HUDEP-2 (cell line): ENCODE measurements at regions not wholly inside any gene's neighbourhood (a gene's known extent, or its start where the extent isn't known, plus 50 kb on each side); places are given as distances from the start of the nearest gene placed in this dataset.

Experiments used
- DNase-seq, 76 experiments: peaks; one replicate each; lab custom pipeline; 2025; ENCODE audit not compliant: unreplicated experiment in 76 of 76; lab: John Stamatoyannopoulos, UW

DNA sequence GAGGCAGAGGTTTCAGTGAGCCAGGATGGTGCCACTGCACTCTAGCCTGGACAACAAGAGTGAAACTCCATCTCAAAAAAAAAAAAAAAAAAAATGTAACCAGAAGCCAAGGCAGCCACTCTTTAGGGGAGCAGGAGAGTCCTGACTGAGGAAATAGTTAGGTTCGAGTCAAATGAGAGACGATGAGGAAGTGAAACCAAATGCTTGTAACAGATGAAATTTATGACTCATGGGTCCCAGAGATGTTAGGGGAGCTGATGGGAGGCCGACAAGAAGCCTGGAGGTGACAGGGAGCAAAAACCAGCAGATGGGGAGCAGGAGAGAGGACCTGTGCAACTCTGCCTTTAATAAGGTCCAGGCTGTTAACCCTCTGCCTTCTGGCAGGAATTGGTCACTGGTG is 756.1 kb upstream of the DDX18 start:
- no peak for DNase-seq

DNA sequence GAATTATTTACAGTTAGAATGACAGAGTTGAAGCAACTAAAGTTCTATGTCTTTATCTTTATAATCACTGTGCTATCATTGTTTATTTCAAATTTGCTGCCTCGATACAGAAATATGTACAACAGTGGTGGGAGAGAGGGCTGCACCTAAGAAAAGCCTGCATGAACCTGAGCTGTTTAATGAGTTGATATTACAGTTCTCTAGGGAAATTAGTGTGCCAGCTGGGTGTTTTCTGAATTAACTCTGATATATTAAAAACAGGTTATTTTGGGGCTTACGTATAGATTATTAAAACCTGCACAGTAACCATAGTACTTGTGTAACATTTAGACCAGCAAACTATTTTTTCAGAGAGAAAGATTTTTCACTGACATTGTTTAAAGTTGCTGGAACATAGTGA is 750.5 kb upstream of the DDX18 start:
- DNase-seq: no peak

DNA sequence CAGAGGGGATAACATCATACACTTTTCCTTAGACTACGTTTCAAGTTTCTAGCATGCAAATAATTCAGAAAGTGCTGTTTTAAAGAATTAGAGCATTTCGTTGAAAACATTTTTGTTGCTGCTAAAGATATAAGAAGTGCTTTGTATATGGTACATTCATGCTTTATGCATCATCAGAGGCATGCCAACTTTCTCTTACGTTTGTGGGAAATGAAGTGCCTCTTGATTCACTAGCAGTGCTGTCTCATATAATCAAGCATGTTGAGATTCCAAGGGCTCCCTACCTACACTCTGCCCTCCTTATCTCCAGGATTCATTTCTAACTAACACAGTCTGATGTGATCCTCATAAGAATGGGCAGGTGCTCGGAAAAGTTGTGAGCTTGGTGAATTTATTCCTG is 748.6 kb upstream of the DDX18 start:
- DNase-seq: no peak

DNA sequence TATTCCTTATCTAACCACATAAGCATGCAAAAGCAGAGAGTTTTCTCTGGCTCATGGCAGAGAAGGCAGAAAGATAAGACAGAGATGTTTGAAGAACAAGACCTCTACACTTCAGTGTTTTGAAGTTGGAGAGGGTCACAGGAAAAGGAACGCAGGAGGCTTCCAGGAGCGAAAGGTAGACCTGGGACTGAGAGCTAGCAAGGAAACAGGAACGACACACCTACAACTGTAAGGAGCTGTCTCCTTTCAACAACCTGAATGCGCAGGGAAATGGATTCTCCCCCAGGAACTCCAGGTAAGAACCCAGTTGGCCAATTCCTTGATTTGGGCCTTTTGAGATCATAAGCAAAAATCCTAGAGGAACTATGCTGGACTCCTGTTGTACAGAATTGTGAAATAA is 746.6 kb upstream of the DDX18 start:
- no peak for DNase-seq

DNA sequence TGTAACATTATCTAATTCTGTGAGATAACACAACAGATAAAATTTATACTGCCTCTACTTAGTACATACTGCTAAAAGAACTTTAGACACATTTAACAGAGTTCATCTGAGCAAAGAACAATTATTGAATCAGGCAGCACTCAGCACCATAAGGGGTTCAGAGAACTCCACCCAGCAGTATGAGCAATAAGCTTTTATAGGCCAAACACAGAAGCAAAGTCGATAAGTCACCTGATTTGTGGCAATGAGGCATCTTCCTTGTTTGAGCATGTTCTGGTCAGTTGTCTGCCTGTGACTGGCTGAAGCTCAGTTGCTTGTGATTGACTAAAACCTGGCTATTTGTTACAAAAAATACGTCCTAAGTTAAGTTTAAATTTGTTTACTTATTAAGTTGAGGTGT is 746.1 kb upstream of the DDX18 start:
- no peak for DNase-seq

DNA sequence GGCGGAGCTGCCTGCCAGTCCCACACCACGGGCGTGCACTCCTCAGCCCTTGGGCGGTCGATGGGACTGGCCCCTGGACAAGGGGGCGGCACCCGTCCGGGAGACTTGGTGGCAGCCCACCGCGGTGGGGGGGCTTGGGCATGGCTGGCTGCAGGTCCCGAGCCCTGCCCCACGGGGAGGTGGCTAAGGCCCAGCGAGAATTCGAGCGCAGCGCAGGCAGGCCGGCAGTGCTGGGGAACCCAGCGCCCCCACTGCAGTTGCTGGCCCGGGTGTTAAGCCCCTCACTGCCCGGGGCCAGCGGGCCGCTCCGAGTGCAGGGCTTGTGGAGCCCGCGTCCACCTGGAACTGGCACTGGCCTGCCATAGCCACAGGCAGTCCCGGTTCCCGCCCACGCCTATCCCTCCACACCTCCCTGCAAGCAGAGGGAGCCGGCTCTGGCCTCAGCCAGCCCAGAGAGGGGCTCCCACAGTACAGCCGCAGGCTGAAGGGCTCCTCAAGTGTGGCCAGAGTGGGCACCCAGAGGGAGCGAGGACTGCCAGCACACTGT is 742.9 kb upstream of the DDX18 start:
- DNase-seq: no peak

DNA sequence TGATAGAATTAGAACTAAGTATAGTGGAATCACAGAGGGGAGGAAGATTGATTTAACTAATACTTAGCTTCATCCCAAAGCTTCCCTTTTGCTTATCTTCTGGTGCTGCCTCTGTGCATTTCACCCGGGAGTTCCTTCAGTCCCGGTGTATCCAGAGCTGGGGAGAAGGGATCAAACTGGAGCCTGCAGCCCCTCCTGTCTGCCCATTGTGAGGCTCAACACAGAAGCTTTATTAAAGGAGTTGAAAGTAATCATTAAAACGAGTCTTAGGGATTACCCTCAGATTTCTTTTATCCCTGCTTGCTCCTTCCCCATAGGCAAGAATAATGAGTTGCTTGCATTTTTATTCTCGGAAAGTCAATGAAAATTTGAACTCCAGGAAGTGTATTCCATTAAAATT is 739.7 kb upstream of the DDX18 start:
- DNase-seq: no peak

DNA sequence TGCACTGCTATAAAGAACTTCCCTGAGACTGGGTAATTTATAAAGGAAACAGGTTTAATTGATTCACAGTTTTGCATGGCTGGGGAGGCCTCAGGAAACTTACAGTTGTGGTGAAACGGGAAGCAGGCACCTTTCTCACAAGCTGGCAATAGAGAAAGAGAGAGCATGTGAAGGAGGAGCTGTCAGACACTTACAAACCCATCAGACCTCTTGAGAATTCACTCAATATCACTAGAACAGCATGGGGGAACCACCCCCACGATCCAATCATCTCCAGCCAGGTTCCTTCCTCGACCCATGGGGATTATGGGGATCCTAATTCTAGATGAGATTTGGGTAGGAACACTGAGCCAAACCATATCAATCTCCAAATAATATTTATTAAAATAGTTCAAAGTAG is 729.2 kb upstream of the DDX18 start:
- no peak for DNase-seq

DNA sequence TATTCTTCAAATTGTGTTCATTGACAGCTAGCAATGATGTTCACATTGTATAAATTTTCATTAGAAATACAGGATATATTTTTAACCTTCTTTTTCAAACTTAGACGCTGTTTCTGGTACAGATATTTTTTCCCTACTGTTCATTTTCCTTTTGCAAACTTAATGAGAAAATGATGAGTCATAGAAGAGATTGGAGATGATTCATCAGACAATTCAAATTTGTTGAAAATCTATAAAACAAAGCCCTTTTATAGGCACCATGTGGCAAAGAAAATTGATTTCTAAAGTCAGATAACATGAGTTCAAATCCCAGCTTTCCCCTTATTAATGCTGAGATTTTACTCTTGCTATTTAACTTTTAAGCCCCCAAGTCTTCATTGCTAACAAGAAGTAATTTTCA is 728.8 kb upstream of the DDX18 start:
- DNase-seq: no peak

DNA sequence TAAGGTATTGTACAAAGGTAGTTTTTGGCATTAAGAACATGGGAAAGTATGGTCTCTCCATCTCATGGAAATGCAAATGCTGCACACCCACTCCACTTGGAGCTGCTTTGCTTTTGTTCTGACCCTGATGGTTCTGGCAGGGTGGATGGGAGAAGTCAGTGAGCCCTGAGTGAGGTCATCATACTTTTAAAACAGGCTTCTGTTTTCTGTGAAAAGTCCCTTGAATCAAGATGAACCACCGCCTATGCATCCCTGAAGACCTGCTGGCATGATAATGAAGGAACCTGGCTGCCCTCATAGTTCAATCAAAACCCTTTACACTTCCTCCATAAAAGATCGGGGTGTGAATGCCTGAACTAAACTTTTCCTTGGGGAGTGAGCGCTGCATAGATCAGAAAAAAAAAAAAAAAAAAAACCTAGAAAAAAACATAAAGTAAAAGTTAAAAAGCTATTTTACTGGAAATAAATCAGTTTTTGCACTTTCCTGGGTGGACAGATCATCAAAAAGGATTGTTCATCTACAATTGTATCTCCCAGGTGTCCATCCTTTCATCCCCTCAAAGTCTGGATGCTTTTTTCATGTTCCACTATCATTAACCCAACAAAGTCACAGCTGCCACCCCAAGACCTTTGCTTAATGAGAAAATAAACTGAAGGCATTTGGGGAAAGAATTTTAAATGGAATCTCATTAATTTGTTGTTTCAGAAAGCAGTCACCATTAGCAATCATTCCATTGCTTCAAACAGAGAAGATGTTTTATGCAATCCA is 728.1 kb upstream of the DDX18 start:
- DNase-seq: no peak

DNA sequence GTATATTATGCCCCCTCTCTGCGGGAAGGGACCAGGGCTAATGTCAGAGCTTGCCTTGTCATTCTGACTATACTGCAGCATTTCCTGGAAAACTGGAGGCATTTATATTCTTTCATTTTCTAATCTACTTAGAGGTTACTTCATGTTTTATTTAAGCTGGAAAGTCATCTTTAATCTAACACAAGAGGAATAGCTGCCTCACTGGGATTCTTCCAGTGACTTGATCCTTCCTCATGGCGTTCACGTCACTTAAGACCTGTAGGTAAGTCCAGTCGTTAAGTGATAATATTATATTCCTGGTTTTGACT is 727.6 kb upstream of the DDX18 start:
- no peak for DNase-seq

DNA sequence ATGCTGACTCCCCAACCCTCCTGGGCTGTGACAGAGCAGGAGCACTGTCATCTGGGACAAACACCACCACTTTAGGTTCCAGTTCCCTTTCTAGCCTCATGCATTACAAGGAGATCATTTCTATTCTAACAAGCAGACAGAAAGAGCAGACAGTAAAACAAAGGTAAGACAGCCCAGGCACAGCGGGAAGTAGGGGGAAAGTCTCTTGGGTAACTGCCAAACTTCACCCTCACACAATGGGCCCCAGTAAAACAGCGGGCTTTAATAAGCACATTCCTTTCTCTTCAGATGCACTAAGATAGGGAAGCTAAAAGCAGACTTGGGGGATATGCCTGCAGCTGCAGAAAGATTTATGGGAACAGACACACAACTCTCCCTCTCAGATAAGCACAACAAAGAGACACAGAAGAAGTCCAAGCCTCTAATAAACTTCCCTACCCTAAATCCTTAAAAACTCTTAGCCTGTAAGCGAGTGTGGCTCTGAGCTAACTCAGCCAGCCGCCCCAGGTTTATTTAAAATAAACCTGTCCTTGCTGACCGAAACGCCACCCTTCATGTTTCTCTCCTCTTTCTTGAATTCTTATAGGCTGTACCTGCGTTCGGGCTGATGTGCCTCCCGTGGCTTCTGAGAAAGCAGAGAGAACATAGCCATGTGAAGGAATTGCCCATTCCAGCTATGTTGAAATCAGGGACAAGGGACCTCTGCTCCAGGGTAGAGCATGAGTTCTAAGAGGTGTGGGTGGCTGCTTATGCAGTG is 726.8 kb upstream of the DDX18 start:
- DNase-seq: no peak

DNA sequence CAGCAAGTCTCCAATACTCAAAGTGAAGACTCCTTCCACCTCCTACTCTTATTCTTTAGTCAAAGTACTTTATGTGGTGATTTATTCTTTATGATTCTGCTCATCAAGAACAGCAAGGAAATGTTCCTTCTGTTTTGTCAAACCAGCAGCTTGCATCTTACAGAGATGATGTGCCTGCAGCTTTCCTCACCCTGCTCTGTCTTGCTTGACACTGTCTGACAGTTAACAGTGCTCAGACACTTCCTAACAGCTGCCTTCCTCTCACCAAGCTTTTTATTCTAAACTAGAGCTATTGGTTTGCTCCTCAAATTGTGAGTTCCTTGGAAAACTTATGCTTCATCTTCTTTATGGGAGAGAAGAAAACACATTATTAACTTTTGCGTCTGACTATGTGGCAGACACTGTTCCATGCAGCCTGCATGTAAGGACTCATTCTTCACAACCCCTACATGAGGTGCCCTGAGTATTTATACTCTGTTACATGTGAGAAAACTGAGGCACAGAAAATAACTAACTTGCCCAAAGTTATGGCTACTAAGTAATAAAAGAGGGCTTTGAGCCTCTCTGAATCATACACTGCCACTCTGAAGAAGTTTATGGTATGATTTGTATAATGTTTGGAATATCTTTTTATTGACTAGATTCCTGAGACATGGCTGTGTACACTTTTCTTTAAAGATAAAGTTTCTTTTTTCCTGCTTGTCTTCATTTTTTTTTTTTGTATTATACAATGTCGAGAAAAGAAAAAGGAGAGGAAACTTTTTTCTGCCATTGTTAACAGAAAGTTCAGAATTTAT is 723.3 kb upstream of the DDX18 start:
- no peak for DNase-seq

DNA sequence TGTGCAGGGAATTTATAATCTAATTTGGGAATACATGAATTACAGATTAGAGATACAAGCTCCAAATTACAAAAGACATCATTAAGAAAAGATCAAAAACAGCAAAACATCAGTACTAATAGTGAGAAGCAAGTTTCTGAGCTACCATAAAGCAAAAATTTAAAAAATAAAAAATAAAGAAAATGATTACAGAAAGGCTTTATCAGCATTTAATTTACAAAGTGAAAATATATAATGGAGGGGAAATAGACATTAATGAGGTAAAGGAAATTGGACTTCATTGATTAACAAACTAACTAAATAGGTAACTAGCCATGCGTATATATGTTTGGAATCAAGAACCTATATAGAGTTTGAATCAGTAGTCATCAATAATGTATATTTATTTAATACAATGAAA is 712.9 kb upstream of the DDX18 start:
- DNase-seq: no peak

DNA sequence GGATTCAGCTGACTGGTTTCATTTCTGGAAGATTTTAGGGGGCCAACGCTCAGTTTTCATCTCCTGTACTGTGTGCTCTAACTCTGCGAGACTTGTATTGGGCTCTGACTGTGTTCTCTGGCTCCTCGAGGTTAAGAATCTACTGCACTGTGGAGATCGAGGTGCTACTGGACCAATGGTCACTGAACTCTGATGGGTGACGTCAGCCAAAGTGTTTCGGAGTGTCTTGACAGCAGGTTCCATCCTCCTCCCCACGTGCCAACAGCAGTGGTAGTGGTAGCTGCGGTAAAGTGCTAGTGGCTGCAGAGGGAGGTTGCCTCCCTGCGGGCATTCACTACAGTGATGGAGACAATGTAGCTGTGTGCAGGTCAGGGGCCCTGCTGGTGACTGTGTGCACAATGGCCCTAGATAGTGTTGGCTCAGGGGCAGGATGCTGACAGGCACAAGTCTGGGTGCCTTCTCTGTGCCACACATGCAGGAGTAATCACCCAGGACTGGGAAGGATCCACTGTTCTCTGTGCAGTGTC is 705.7 kb upstream of the DDX18 start:
- no peak for DNase-seq

DNA sequence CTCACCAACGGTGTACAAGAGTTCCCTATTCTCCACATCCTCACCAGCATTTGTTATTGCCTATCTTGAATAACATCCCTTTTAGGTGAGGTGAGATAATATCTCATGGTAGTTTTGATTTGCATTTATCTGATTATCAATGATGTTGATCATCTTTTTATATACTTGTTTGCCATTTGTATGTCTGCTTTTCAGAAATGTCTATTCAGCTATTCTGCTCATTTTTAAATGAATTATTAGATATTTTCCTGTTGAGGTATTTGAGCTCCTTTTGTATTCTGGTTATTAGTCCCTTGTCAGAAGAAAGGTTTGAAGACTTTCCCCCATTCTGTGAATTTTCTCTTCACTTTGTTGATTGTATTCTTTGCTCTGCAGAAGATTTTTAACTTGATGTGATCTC is 695.5 kb upstream of the DDX18 start:
- DNase-seq: no peak

DNA sequence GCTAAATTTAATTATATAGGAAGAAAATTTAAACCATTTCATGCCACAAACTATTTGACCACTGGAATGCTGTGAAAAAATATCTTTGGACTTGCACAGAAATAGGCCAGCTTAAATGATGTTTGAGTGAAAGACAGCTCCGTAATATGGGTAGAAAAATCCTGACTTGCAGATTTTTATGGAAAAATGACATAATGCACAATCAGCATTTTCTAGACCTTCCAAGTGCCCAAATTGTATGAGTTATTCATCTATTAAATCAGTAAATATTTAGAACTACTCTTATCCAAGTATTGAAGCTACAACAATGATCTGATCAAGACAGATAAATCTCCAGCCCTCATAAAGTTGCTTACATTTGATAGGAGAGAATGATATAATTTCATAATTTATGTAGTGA is 691.1 kb upstream of the DDX18 start:
- no peak for DNase-seq

DNA sequence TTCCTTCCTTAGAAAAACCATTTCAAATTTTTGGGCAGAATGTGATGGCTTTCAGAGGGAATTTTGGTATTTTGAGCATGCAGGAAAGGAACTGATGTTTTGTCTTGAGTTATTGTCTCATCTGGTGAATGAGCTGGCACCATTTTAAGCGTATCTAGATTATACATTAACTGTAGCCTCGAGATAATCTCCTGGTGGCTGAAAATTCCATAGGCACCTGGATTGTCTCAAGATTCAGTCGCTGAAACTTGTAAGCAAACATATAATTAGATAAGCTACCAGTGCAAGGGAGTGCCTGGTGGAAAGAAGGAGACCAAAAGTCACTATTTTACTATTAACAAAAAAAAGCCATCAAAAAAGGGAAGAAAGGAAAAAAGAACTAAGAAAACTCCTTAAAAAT is 687.8 kb upstream of the DDX18 start:
- no peak for DNase-seq

DNA sequence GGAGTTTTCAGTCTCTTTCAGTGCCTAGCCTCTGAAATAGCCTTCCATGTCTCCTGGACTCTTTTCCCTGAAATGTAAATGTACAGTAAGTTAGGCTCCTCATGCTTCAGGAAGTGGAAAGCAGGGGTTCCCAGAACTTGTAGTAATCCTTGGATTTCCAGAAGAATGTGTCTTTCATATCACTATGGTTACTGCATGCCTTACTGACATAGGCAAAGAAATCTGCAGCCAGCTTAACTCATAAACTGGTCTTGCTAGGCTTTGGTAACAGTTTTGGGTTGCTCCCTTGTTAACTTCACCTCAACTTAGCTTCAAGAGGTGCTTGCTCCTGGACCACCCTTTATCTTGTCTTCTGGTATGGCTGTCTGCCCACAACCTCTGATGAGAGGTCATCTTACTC is 686.8 kb upstream of the DDX18 start:
- no peak for DNase-seq

DNA sequence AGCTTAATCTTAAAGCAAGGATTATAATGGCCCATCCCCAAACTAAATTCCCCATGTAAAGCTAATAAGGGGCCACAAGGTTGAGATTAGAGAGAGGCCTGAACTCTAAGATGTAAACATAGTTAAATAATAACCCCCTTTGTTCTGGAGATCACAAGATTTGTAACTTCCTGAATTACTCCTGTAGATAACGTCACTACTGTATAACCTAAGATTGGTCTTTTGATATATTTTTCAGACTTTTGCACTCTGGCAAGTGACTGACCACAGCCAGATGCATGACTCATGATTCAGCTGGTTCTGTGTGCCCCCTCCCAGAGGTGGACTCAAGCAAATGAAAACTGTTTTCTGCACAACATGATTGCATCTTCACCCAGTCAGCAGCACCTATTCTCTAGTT is 686.0 kb upstream of the DDX18 start:
- DNase-seq: no peak

DNA sequence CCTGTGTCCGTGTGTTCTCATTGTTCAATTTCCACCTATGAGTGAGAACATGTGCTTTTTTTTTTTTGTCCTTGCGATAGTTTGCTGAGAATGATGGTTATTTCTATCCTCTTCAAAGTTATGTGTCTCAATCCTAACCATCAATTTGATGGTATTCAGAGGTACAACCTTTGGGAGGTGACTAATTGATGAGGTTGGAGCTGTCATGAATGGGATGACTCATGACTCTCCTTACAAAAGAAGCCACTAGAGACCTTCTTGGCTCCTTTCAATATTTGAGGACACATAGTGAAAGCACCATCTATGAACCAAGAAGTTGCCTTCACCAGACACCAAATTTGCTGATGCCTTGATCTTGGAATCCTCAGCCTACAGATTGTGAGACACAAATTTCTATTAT is 677.1 kb upstream of the DDX18 start:
- no peak for DNase-seq
